Heart left ventricle (tissue), 16 donors: ENCODE measurements at regions not wholly inside any gene's neighbourhood (a gene's known extent, or its start where the extent isn't known, plus 50 kb on each side); places are given as distances from the start of the nearest gene placed in this dataset.

Source experiments
- ATAC-seq, 4 donors: fragments of 200-7000 bp; cut with Tn5 transposase; one replicate each; pipeline ENCODE4 v1.9.1; 2020 to 2022; ENCODE audit warnings: moderate library complexity in 4 of 4, mild to moderate bottlenecking in 3 of 4, moderate number of reproducible peaks in 1 of 4
- DNase-seq, 5 donors: peaks; one replicate each; pipeline ENCODE4 v3.0.0-alpha.2; 2020
- H3K27ac ChIP-seq, 12 donors: fragments of 200-600 bp; sonication (generic) in 4 of 12; one replicate each; pipeline versions ENCODE4 v1.5.0 to v1.8.0; 2016 to 2022; ENCODE audit warnings: mild to moderate bottlenecking in 2 of 12
- H3K27me3 ChIP-seq, 9 donors: fragments of 200-600 bp; sonication (generic) in 2 of 9; one replicate each; pipeline versions ENCODE4 v1.5.1 to v1.8.0; 2016 to 2022; ENCODE audit warnings: mild to moderate bottlenecking in 3 of 9
- H3K36me3 ChIP-seq, 9 donors: fragments of 200-600 bp; sonication (generic) in 2 of 9; one replicate each; pipeline versions ENCODE4 v1.5.0 to v1.8.0; 2018 to 2022; ENCODE audit warnings: mild to moderate bottlenecking in 2 of 9
- H3K4me1 ChIP-seq, 12 donors: fragments of 200-600 bp; sonication (generic) in 4 of 12; one replicate each; pipeline versions ENCODE4 v1.5.0 to v1.8.0; 2016 to 2022; ENCODE audit warnings: mild to moderate bottlenecking in 3 of 12
- H3K4me3 ChIP-seq, 12 donors: fragments of 200-600 bp; sonication (generic) in 4 of 12; one replicate each; pipeline versions ENCODE4 v1.5.0 to v1.8.0; 2017 to 2022; ENCODE audit warnings: mild to moderate bottlenecking in 9 of 12, moderate library complexity in 4 of 12
- H3K9me3 ChIP-seq, 12 donors: fragments of 200-600 bp; sonication (generic) in 4 of 12; one replicate each; pipeline versions ENCODE4 v1.5.0 to v1.8.0; 2016 to 2022; ENCODE audit warnings: mild to moderate bottlenecking in 1 of 12
- CTCF ChIP-seq, 12 donors: fragments of 200-600 bp; sonication (generic) in 4 of 12; IDR thresholded peaks; one replicate each; pipeline versions ENCODE4 v1.5.0 to v1.8.0; 2018 to 2022; ENCODE audit warnings: antibody characterized with exemption in 12 of 12, mild to moderate bottlenecking in 5 of 12
- POLR2A ChIP-seq, 2 donors: fragments of 450-650 bp; IDR thresholded peaks; one replicate each; pipeline ENCODE4 v1.6.1; 2017; ENCODE audit warnings: antibody characterized with exemption in 2 of 2, mild to moderate bottlenecking in 2 of 2, moderate library complexity in 2 of 2
- WGBS, 4 donors: extraction: QIAGEN DNeasy Blood & Tissue Kit in 2 of 4; methylation state at CpG; one replicate each; pipeline versions ENCODE4 v1.1.5 to v1.1.7; 2013 to 2018; 5-methylcytosine and 5-hydroxymethylcytosine counted together
- intact Hi-C, 10 donors: fragments of 100-400 bp; cut with DNase I; formaldehyde crosslinking; loops; one replicate each; pipeline versions ENCODE4 v1.11.1 to v1.14.2; 2022
- donor health status: ischemic (EF 13 %, LVEDD 7.1; RV severe dilation, severe dysfunction).
- donor health status: healthy with polysubstance abuse.
- donor health status: DM: no; HTN: yes; CAD: no.
- donor health status: DM: no; HTN: no; CAD: no.
- donor health status: ischemic (EF 25% LVEDD 6.9; RV normal size, moderate dysfunction).
- donor health status: ischemic (EF 25% LVEDD 5.7; RV mildly dilated, moderate dysfunction).
- donor health status: healthy.
- donor health status: DM: yes; HTN: yes; CAD: no.
- donor health status: ischemic (EF 35%, LVEDD 5.7; RV mildly dilated, moderate dysfunction).
- donor health status: nonischemic (EF 11% LVEDD 7.7; RV severe dilation, severe dysfunction).
- donor health status: DM: yes; HTN: yes; CAD: no.
- donor health status: PGD.
- donor health status: ischemic (EF 29% LVEDD 5.4; RV normal size, mild dysfunction).
- donor health status: nonischemic (EF 23%, LVEDD 6.1; RV moderate dilation, normal function).

- Histone ChIP-seq H3K9me3 (no peaks in the 10 kb centered on the region), H3K36me3 (no peaks in the 10 kb centered on the region), H3K27me3 (no peaks in the 10 kb centered on the region), H3K27ac (no peak overlapping the region), H3K4me1 (peaks cover 0 to 55% (median 0%) of the 10 kb centered on the region in 12 donors), H3K4me3 (no peak overlapping the region)
- TF ChIP-seq POLR2A (IDR thresholded peaks at IDR 0.05) (no peak), CTCF (IDR thresholded peaks at IDR 0.05) (no peak)
- intact Hi-C loops, result no loop called here
- DNase-seq (no peak), ATAC-seq (no peak)
- 73 to 88% (median 77%) methylated on average over 1 of the region's 1 CpG for WGBS, 4 donors
These were observed 224.4 kb downstream of the BCAS1 start for GRCh38 chr20:53845980-53846379.

DNA sequence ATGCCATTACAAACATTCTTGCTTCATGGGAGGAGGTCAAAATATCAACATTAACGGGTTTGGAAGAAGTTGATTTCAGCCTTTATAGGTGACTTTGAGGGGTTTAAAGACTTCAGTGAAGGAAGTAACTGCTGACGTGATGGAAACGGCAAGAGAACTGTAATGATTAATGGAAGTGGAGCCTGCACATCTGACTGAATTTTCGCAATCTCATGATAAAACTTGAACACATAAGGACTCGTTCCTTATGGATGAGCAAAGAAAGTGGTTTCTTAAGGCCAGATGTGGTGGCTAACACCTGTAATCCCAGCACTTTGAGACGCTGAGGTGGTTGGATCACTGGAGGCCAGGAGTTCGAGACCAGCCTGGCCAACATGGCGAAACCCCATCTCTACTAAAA, 226.1 kb downstream of the BCAS1 start:
- H3K27ac ChIP-seq, result no peak overlapping the region
- no peak for ATAC-seq
- no peaks in the 10 kb centered on the region for H3K36me3 ChIP-seq
- TF ChIP-seq POLR2A (IDR thresholded peaks at IDR 0.05), result no peak
- intact Hi-C loops, result no loop called here
- 89 to 90% (median 90%) methylated on average over 8 of the region's 8 CpGs for WGBS, 4 donors
- DNase-seq, result no peak
- no peaks in the 10 kb centered on the region for H3K9me3 ChIP-seq
- peaks cover 0 to 68% (median 0%) of the 10 kb centered on the region in 12 donors for H3K4me1 ChIP-seq
- no peaks in the 10 kb centered on the region for H3K27me3 ChIP-seq
- no peak overlapping the region for H3K4me3 ChIP-seq

- H3K36me3 ChIP-seq, result no peaks in the 10 kb centered on the region
- no peaks in the 10 kb centered on the region for H3K27me3 ChIP-seq
- H3K4me3 ChIP-seq, result no peak overlapping the region
- H3K27ac ChIP-seq, result peak overlapping the region in 1 of 12 donors; percentile 73
- peaks cover 0 to 70% (median 0%) of the 10 kb centered on the region in 12 donors for H3K4me1 ChIP-seq
- 94 to 100% (median 97%) methylated on average over 2 of the region's 2 CpGs for WGBS, 4 donors
- ATAC-seq (no peak), DNase-seq (no peak)
- intact Hi-C loops, result no loop called here
- TF ChIP-seq CTCF (IDR thresholded peaks at IDR 0.05), result no peak
- no peak for TF ChIP-seq POLR2A (IDR thresholded peaks at IDR 0.05)
- H3K9me3 ChIP-seq, result no peaks in the 10 kb centered on the region
These were observed 226.7 kb downstream of the BCAS1 start for GRCh38 chr20:53843645-53844044.

DNA sequence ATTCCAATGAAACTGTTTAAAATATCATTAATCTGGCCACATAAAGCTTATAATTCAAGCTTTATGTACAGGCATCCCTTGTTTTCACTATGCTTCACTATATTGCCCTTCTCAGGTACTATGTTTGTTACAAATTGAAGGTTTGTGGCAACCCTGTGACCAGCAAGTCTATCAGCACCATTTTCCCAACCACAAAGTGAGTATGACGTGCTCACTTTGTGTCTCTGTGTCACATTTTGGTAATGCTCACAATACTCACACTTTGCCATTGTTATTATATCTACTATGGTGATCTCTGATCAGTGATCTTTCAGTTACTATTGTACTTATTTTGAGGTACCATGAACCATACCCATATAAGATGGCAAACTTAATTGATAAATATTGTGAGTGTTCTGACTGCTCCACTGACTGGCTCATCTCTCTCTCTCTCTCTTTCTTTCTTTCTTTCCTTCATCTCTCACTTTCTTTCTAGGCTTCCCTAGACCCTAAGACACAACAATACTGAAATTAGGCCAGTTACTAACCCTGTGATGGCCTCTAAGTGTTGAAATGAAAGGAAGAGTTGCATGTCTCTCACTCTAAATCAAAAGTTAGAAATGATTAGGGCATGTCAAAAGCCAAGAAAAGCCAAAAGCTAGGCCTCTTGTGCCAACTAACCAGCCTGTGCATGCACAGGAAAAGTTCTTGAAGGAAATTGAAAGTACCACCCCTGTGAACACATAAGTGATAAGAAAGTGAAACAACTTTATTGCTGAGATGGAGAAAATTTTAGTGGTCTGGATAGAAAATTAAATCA, 227.9 kb downstream of the BCAS1 start:
- peak overlapping the region in 1 of 12 donors; percentile 73 for H3K27ac ChIP-seq
- DNase-seq, result no peak
- TF ChIP-seq CTCF (IDR thresholded peaks at IDR 0.05), result no peak
- 93 to 98% (median 95%) methylated on average over 1 of the region's 1 CpG for whole genome bisulfite sequencing, 4 donors
- H3K36me3 ChIP-seq, result no peaks in the 10 kb centered on the region
- no peak overlapping the region for H3K4me3 ChIP-seq
- no peak for ATAC-seq
- peaks cover 0 to 61% (median 0%) of the 10 kb centered on the region in 12 donors for H3K4me1 ChIP-seq
- no peaks in the 10 kb centered on the region for H3K9me3 ChIP-seq
- intact Hi-C loops, result no loop called here
- H3K27me3 ChIP-seq, result no peaks in the 10 kb centered on the region

DNA sequence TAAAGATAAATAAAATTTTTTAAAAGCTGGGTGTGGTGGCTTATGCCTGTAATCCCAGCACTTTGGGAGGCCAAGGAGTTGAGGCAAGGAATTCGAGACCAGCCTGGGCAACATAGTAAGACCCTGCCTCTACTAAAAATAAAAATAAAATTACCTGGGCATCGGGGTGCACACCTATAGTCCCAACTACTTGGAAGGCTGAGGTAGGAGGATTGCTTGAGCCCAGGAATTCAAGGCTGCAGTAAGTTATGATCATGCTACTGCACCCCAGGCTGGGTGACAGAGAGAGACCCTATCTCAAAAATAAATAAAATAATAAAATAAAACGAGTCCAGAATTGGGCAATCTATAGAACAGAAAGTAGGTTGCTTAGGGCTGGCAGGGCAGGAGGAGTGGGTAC, 228.7 kb downstream of the BCAS1 start:
- H3K27ac ChIP-seq, result peak overlapping the region in 1 of 12 donors; percentile 73
- H3K9me3 ChIP-seq, result no peaks in the 10 kb centered on the region
- no peak overlapping the region for H3K4me3 ChIP-seq
- TF ChIP-seq CTCF (IDR thresholded peaks at IDR 0.05) (no peak), POLR2A (IDR thresholded peaks at IDR 0.05) (no peak)
- ATAC-seq (no peak), DNase-seq (no peak)
- H3K4me1 ChIP-seq, result peaks cover 0 to 53% (median 0%) of the 10 kb centered on the region in 12 donors
- 64 to 93% (median 89%) methylated on average over 2 to 3 of the region's 3 CpGs for WGBS, 4 donors
- no peaks in the 10 kb centered on the region for H3K36me3 ChIP-seq
- no peaks in the 10 kb centered on the region for H3K27me3 ChIP-seq
- intact Hi-C loops, result no loop called here
